ENCODE measurements at regions not wholly inside any gene's neighbourhood (a gene's known extent, or its start where the extent isn't known, plus 50 kb on each side); places are given as distances from the start of the nearest gene placed in this dataset.

DNA sequence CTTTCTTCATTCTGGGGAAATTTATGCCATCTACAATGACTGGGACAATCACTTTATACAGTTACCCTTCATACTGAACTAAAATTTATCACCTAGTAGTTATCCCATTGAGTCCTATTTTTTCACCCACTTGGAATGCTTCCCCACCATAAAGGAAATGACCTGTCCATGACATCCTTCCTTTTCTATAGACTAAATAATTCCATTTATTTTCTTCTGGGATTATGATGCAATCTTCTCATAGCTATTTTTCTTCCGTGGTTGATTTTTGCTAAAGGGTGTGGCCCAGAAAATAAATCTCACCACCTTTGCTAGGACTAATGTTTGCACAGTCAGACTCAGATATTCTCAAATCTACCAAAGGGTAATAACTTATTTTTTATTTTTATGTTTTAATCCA lies 186.1 kb upstream of the NRXN1 start:
- Histone ChIP-seq H3K27me3 (ENCODE audit: control insufficient read depth, insufficient read depth, low read length, poor library complexity, severe bottlenecking) (no peaks in the 10 kb centered on the region), H3K9ac (ENCODE audit: extremely low read depth, low read length, poor library complexity, severe bottlenecking) (no peak overlapping the region), H3K36me3 (ENCODE audit: control insufficient read depth, insufficient read depth, low read length) (no peaks in the 10 kb centered on the region), H3K9me3 (ENCODE audit: control insufficient read depth, low read length) (no peaks in the 10 kb centered on the region), H3K27ac (ENCODE audit: low read depth, low read length) (no peak overlapping the region), H3K4me1 (ENCODE audit: control insufficient read depth, insufficient read depth, low read length) (no peaks in the 10 kb centered on the region), H3K4me3 (ENCODE audit: low read length) (no peak overlapping the region)
- H3K36me3 Mint-ChIP-seq (ENCODE audit: low read depth): no peaks in the 10 kb centered on the region
- H3K4me3 Mint-ChIP-seq: no peak overlapping the region
- H3K9me3 Mint-ChIP-seq: no peaks in the 10 kb centered on the region
- no peaks in the 10 kb centered on the region for H3K27me3 Mint-ChIP-seq (ENCODE audit: insufficient read depth)
- TF ChIP-seq CTCF (conservative IDR thresholded peaks at IDR 0.05): no peak
- peaks cover 1% of the 10 kb centered on the region for H3K4me1 Mint-ChIP-seq
- WGBS, 2 experiments (ENCODE audit: insufficient coverage in 1 of 2, insufficient read length in 1 of 2): 95% methylated on average over 1 of the region's 1 CpG; no CpG with 5 or more reads in 1 of the 2 experiments
- H3K27ac Mint-ChIP-seq: no peak overlapping the region
- DNase-seq: no peak

DNA sequence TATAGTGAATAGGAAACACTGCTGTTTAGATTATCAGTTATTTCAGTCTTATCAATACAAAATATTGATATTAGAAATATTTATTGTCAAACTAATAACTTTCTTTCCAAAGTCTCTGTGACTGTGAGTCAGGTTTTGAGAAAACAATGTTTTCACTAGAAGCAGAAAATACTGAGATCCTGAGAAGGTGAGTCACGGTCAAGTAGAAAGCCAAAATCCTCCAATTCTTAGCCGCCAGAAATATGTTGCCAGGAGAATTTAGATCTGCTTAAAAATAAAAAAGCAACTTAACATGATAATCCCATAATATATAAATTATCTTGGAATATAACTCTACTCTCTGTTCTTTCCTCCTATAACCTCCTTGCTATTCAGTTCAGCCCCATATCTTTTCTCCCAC lies 181.9 kb upstream of the NRXN1 start:
- H3K27ac Mint-ChIP-seq: no peak overlapping the region
- TF ChIP-seq CTCF (conservative IDR thresholded peaks at IDR 0.05): no peak
- no peaks in the 10 kb centered on the region for H3K27me3 ChIP-seq (ENCODE audit: control insufficient read depth, insufficient read depth, low read length, poor library complexity, severe bottlenecking)
- H3K4me3 ChIP-seq (ENCODE audit: low read length): no peak overlapping the region
- H3K9ac ChIP-seq (ENCODE audit: extremely low read depth, low read length, poor library complexity, severe bottlenecking): no peak overlapping the region
- H3K36me3 Mint-ChIP-seq (ENCODE audit: low read depth): no peaks in the 10 kb centered on the region
- DNase-seq: no peak
- H3K9me3 ChIP-seq (ENCODE audit: control insufficient read depth, low read length): no peaks in the 10 kb centered on the region
- H3K36me3 ChIP-seq (ENCODE audit: control insufficient read depth, insufficient read depth, low read length): no peaks in the 10 kb centered on the region
- no peaks in the 10 kb centered on the region for H3K9me3 Mint-ChIP-seq
- H3K4me3 Mint-ChIP-seq: no peak overlapping the region
- no peak overlapping the region for H3K27ac ChIP-seq (ENCODE audit: low read depth, low read length)
- no peaks in the 10 kb centered on the region for H3K27me3 Mint-ChIP-seq (ENCODE audit: insufficient read depth)
- 95 to 100% methylated on average over 2 of the region's 2 CpGs for WGBS, 2 experiments (ENCODE audit: insufficient coverage in 1 of 2, insufficient read length in 1 of 2)
- no peaks in the 10 kb centered on the region for H3K4me1 Mint-ChIP-seq
- H3K4me1 ChIP-seq (ENCODE audit: control insufficient read depth, insufficient read depth, low read length): no peaks in the 10 kb centered on the region

DNA sequence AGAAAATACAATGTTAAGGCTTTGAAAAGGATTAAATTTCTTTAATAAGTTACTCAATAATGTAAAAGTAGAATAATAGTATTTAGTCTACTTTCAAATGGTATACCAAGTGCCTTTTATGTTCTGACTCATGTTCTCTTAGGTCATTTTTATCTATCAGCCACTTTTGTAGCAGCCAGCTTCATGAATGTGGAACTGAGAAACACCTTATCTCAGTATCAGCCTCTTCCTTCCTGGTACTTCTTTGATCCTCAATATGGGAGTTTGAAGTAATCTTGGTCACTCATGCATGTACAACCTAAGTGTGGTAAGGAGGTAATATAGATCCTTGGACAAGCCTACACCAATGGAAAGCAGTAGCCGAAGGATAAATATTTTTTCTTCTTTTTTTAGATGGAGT lies 180.4 kb upstream of the NRXN1 start:
- Histone ChIP-seq H3K9me3 (ENCODE audit: control insufficient read depth, low read length) (no peaks in the 10 kb centered on the region), H3K27ac (ENCODE audit: low read depth, low read length) (no peak overlapping the region), H3K36me3 (ENCODE audit: control insufficient read depth, insufficient read depth, low read length) (no peaks in the 10 kb centered on the region), H3K27me3 (ENCODE audit: control insufficient read depth, insufficient read depth, low read length, poor library complexity, severe bottlenecking) (no peaks in the 10 kb centered on the region), H3K9ac (ENCODE audit: extremely low read depth, low read length, poor library complexity, severe bottlenecking) (no peak overlapping the region), H3K4me1 (ENCODE audit: control insufficient read depth, insufficient read depth, low read length) (no peaks in the 10 kb centered on the region), H3K4me3 (ENCODE audit: low read length) (no peak overlapping the region)
- H3K27me3 Mint-ChIP-seq (ENCODE audit: insufficient read depth): no peaks in the 10 kb centered on the region
- WGBS, 2 experiments (ENCODE audit: insufficient coverage in 1 of 2, insufficient read length in 1 of 2): 100% methylated on average over 1 of the region's 1 CpG
- no peak overlapping the region for H3K4me3 Mint-ChIP-seq
- H3K27ac Mint-ChIP-seq: no peak overlapping the region
- no peaks in the 10 kb centered on the region for H3K9me3 Mint-ChIP-seq
- no peaks in the 10 kb centered on the region for H3K4me1 Mint-ChIP-seq
- no peak for TF ChIP-seq CTCF (conservative IDR thresholded peaks at IDR 0.05)
- DNase-seq: no peak
- H3K36me3 Mint-ChIP-seq (ENCODE audit: low read depth): no peaks in the 10 kb centered on the region
